Upper lobe of left lung (tissue), 4 donors: ENCODE measurements at regions not wholly inside any gene's neighbourhood (a gene's known extent, or its start where the extent isn't known, plus 50 kb on each side); places are given as distances from the start of the nearest gene placed in this dataset.

Source experiments
- EP300 ChIP-seq, 4 donors: sonication (generic); formaldehyde crosslinking; IDR thresholded peaks; one replicate each; pipeline ENCODE4 v1.5.1; 2017; ENCODE audit warnings: antibody characterized with exemption in 4 of 4, control low read depth in 2 of 4
- POLR2A ChIP-seq, 4 donors: fragments of 450-650 bp; IDR thresholded peaks; one replicate each; pipeline ENCODE4 v1.5.1; 2016 to 2017; ENCODE audit warnings: antibody characterized with exemption in 4 of 4, mild to moderate bottlenecking in 2 of 4
- POLR2AphosphoS5 ChIP-seq, 2 donors: sonication (generic); formaldehyde crosslinking; IDR thresholded peaks; one replicate each; pipeline ENCODE4 v1.5.1; 2017; ENCODE audit warnings: antibody characterized with exemption in 2 of 2
- TF ChIP-seq, protein P1 (sequence below), 6 experiments: fragments of 450-650 bp in 4 of 6; fragments of 200-600 bp in 2 of 6; sonication (generic) in 2 of 6; IDR thresholded peaks; one replicate each; pipeline ENCODE4 v1.5.1; 2016 to 2019; ENCODE audit warnings: antibody characterized with exemption in 6 of 6

DNA sequence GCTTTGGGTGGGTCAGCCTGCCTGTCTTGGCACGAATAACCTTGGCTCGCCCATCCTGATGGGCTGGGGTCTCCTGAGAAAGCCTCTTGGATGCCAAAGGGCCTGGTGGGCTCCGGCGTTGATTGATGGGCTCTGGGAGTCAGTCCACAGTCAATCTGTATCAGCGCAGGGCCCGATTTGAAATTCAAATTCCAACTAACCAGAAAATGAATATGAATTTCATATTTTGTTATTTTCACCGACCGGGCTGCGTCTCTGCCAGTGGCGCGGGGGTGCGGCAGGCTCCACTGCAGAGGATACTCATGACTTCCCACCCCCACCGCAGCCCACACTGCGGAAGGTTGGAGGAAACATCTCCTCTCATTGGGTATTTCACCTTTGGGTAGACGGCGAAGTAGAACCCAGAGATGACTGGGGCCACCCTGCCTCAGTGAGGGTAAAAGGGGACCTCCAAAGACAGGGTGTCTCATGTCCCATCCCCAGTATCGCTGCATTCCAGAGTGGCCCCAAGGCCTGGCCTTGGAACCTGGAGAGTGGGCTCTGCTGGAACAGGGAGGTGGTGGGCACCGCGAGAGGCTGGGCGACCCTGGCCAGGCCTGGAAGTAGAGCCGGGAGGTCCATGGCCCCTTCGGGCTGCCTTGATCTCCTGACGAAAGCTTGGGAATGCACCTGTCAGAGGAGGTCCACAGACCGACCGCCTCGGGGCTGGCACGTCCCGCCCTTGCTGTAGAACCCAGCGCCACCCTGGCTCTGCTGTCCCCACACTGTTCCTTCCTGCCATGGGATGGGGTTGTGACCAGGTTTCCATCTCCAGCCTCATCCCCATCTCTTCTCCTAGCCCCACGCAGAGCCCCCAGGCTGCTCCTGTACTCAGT, 54.8 kb upstream of the SORCS2 start:
- TF ChIP-seq POLR2AphosphoS5 (IDR thresholded peaks at IDR 0.05) (no peak), POLR2A (IDR thresholded peaks at IDR 0.05) (no peak), EP300 (IDR thresholded peaks at IDR 0.05) (no peak)
- TF ChIP-seq, protein P1, sequence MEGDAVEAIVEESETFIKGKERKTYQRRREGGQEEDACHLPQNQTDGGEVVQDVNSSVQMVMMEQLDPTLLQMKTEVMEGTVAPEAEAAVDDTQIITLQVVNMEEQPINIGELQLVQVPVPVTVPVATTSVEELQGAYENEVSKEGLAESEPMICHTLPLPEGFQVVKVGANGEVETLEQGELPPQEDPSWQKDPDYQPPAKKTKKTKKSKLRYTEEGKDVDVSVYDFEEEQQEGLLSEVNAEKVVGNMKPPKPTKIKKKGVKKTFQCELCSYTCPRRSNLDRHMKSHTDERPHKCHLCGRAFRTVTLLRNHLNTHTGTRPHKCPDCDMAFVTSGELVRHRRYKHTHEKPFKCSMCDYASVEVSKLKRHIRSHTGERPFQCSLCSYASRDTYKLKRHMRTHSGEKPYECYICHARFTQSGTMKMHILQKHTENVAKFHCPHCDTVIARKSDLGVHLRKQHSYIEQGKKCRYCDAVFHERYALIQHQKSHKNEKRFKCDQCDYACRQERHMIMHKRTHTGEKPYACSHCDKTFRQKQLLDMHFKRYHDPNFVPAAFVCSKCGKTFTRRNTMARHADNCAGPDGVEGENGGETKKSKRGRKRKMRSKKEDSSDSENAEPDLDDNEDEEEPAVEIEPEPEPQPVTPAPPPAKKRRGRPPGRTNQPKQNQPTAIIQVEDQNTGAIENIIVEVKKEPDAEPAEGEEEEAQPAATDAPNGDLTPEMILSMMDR (IDR thresholded peaks at IDR 0.05), result no peak
